IPS-18c (cell line): ENCODE measurements at regions not wholly inside any gene's neighbourhood (a gene's known extent, or its start where the extent isn't known, plus 50 kb on each side); places are given as distances from the start of the nearest gene placed in this dataset.

ENCODE experiments used
- H3K4me3 ChIP-seq: 2 replicates; pipeline ENCODE4 v1.7.0; 2013; ENCODE audit warnings: low read depth, mild to moderate bottlenecking, low read length, moderate library complexity; ENCODE audit not compliant: insufficient read depth
- H3K9me3 ChIP-seq: one replicate; pipeline ENCODE4 v1.6.1; 2013; ENCODE audit warnings: mild to moderate bottlenecking, low read length, moderate library complexity; ENCODE audit not compliant: control insufficient read depth, insufficient read depth

DNA sequence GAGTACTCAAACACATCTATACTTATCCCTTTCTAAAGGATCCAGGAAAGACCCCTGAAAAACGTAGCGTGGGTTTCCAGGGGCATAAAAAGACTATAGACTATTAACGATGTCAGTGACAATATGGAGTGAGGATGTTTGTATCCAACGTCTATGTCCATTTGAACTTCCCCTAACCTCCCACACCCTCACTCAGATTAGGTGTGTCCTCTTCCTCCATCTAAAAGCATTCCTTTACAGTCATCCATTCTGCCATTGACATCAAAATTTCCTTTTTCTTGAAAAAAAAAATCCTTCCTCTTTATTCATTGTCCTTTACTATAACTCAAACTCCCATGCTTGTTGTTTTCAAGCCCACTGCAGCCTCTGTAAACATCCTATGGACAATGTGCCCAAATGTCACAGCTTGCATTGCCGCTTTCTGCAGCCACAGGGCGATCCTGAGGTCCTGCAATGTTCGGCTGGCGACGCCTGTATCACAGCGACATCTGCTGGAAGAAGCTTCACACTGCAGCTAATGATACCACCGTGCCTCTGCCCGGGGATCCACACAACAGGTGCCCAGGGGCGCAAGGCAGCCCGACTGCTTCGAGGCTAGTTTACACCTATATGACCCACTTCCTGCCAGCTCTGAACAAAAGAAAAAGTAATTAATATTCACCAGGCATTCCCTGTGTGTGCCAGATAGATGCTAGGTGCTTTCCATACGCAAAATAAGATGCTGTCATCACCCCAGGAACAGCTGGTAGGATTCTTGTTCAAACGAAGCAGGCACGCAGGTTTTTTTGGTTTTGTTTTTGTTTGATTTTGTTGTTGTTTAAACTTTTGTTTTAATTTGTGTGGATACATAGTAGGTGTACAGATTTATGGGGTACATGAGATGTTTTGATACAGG lies 267.9 kb upstream of the GHITM start:
- H3K9me3 ChIP-seq = no peaks in the 10 kb centered on the region

DNA sequence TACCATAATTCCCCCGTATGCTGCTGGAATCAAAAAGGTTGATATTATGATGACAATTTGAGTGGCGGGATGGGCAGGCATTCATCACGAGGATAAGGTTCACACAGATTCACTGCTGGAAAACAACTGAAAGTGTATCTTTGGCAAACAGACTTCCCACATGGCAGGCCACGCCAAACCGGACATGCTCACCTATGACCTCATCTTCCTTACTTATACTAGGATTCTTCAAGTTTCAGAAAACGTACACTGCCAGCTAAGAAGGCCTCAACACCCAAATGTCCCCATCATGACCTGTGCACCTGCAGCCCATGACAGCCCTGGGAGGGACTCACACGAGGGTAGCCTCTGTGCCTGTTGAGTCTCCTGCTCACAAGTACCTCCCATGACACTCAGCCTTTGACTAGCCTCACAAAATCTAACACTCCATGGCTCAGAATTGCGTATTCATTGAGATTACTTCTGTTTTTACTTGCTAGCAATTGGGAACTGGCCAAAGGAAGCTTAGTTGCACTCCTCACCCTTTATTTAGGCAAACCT lies 259.0 kb upstream of the GHITM start:
- Histone ChIP-seq H3K4me3 (no peak overlapping the region), H3K9me3 (no peaks in the 10 kb centered on the region)

More for the DNA sequence above, 267.9 kb upstream of the GHITM start:
- H3K4me3 ChIP-seq = no peak overlapping the region

DNA sequence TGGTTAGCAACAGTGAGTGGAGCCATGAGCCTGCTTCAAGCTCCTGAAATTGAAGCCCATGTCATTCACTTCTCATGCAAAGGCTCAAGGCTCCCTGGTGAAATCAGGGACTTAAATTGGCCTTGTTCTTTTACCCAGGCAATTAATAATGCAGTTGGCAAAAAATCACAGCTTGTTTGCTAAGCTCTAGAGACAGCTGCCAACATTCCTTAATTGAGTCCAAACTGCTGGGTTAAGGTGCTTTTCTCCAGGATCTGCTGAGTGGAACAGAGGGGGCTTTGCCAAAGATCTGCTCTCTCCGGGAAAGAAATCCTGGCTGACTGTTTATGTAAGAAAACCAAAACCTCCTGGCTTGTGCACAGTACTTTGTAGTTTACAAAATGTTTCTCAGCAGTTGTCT lies 257.6 kb upstream of the GHITM start:
- H3K4me3 ChIP-seq = no peak overlapping the region
- no peaks in the 10 kb centered on the region for H3K9me3 ChIP-seq

DNA sequence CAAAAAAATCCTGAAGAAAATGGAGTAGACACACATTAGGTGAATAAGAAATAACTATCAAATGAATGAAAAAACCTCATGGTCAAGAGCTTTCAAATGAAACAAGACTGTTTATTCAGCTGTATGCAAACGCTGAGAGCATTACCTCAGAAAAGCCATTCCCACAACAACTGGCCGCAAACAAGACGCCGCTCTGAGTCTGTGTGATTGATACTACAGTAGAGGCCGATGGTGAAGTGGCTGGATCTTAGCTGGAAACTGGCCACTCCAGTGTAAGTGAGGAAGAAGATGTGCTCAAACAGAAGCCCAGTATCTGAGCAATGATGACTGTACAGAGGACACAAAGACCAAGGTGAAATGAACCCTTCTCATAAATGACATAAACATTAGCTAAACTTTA lies 252.4 kb upstream of the GHITM start:
- H3K9me3 ChIP-seq = no peaks in the 10 kb centered on the region

DNA sequence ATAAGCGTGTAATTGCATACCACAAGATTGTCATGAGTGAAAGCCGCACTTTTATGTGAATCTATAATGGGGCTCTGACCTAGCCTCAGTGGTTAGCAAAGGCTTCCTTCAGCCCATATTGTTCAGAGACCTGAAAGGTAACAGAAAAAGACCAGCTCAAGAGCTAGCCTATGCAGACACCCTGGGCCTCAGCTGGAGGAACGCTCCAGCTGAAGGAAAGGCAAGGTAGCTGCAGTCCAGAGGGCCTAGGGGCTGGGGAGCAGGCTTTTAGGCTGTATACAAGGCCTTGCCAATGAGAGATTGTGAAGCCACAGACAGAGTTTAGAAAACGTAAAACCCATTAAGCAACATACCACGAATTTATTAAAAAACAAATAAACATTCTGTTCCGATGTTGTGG lies 246.6 kb upstream of the GHITM start:
- H3K9me3 ChIP-seq = no peaks in the 10 kb centered on the region
- H3K4me3 ChIP-seq = no peak overlapping the region

More for the DNA sequence above, 252.4 kb upstream of the GHITM start:
- H3K4me3 ChIP-seq = no peak overlapping the region

DNA sequence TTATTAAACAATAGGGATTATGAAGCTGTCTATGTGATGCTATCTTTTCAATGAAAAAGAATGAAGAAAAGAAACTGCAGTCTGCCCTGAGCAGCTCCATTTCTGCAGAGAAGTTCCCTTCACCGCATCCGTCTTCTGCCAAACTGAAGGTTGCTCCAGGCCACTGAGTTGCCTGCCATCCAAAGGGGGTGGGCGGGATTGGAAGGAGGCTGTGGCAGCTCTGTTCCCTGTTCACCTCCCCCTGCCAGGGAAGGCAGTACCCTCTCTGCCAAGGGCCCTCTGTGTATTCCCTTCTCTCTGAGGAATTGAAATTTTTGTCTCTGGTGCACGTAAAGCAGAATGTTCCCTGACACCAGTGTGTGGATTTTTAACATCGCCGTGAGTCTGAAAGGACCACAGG lies 243.1 kb upstream of the GHITM start:
- Histone ChIP-seq H3K4me3 (no peak overlapping the region), H3K9me3 (no peaks in the 10 kb centered on the region)

DNA sequence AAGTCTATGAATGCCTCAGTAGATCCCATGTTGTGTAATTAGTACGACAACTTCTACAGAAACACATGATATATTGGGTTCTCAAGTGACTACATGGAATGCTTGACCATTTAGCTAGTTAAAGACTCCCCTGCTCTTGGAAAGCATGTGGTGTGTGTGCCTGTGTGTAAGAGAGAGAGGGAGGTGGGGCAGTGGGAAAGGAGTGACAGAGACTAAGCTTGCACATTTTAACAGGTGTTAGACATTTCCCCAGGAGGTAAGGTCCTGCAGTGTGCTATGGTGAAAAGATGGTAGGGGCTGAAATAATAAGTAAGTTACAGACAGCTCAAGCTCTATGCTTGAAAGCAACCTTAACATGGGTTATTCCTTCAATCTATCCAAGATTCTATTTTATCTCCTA lies 241.7 kb upstream of the GHITM start:
- Histone ChIP-seq H3K9me3 (no peaks in the 10 kb centered on the region), H3K4me3 (no peak overlapping the region)

DNA sequence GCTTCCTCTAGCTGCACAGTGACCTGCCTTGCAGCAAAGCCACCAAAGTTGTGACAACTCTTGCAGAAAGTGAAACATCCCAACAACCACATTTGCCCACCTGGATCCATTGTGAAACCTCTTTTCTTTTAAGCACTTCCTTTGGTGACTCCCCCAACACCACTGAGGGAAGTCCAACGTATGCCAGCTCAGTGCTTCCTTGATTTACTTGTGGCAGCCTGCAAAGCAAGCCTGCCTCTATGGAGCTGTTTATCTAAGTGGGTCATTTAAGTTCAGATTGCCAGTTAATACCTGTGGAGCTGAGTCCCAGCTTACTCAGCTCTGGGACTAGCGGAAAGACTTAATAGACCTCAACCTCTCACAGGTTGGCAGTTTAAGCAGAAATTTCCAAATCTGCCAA lies 230.8 kb upstream of the GHITM start:
- no peaks in the 10 kb centered on the region for H3K9me3 ChIP-seq
- H3K4me3 ChIP-seq = no peak overlapping the region

DNA sequence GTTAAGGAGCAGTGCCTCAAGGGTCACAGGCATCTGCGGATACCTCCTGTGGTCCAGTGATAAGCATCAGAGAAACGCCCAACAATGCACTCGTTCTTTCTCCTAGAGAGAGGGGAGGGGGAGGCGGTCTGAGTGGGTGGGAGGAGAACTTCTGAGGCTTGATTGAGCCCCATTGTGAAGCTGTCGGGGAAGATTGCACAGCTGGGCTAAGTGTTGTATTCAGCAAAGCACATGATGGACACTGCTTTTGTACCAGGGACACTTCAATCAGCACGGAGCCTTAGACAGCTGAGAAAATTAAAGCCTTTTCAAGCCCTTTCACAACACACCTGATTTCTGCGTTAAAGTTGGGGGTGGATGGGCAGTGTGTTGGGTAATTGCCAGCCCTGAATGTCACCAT lies 230.3 kb upstream of the GHITM start:
- H3K9me3 ChIP-seq = no peaks in the 10 kb centered on the region
- H3K4me3 ChIP-seq = no peak overlapping the region

DNA sequence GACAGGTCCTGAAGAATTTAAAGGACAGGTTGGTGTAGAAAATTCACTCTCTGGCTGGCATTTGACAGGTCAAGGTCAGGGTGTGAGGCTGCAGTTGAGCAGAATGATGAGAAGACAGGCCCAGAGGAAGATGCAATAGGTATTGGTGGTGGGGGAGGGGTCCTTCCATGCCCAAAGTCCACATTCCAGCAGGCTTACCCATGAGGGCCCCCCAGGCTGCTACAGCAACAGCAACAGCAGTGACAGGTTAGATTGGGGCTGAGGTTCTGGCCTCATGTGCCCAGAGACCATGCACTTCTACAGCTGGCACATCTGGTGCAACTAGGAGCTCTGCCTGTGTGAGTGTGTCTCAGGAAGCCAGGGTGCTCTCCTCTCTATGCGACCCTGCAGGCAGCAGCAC lies 223.5 kb upstream of the GHITM start:
- no peak overlapping the region for H3K4me3 ChIP-seq
- H3K9me3 ChIP-seq = no peaks in the 10 kb centered on the region

DNA sequence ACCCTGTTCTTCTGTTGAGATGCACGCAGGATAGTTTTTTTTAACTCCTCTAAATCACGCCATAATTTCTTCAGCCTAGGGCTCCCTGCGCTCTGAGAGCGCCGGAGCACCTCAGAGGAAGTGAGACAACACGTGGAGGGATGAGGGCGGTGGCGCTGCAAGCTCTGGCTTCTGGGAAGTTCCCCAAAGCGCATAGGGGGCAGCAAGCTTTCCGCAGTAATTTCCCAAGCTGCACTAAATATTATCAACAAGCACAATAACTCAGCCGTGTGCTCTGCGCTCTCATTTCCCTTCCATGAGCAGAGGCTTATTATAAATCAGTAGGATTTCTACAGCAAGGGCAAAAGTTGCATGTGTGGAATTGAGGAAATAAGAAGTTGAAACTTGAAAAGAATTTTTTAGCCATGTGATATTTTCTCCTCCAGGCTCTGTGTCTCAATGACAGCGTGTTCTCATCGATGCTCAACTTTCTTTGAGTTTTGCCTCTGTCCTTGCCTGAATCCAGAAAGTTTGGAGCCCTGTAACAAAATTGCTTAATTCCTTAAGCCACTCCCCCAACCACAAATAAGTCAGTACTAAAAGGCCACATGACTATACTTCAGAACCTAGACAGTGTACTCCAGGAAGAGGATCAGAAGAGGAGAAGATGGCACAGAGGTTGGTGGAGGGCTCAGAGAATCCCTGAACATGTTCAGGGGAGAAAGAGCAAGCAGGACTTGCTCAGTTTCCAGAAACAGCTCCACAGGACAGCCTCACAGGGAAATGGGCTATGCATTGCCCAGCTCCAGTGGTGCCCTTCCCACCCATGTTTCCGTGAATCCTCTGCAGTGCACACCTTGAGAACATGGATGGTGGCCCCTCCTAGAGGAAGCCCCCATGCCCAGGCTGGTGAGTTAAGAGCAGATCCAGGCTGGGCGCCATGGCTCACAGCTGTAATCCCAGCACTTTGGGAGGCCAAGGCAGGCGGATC lies 221.5 kb upstream of the GHITM start:
- no peak overlapping the region for H3K4me3 ChIP-seq
- H3K9me3 ChIP-seq = no peaks in the 10 kb centered on the region

DNA sequence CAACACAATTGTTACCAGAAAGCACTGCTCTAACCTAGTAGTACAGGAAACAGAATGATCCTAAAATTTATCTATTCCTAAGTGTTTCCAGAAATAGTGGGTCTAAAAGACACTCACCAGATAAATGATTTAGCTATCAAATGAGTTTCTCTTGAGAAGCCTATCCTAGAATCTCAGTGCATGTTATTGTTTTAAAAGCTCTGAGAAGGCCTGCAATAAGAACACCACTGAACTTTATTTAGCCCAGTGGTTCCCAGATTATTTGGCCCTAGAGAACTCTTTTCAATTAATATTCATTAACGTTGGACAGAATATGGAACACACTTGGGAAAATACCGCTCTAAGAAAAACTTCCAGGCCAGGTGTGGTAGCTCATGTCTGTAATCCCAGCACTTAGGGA lies 220.1 kb upstream of the GHITM start:
- H3K9me3 ChIP-seq = no peaks in the 10 kb centered on the region
- H3K4me3 ChIP-seq = no peak overlapping the region

DNA sequence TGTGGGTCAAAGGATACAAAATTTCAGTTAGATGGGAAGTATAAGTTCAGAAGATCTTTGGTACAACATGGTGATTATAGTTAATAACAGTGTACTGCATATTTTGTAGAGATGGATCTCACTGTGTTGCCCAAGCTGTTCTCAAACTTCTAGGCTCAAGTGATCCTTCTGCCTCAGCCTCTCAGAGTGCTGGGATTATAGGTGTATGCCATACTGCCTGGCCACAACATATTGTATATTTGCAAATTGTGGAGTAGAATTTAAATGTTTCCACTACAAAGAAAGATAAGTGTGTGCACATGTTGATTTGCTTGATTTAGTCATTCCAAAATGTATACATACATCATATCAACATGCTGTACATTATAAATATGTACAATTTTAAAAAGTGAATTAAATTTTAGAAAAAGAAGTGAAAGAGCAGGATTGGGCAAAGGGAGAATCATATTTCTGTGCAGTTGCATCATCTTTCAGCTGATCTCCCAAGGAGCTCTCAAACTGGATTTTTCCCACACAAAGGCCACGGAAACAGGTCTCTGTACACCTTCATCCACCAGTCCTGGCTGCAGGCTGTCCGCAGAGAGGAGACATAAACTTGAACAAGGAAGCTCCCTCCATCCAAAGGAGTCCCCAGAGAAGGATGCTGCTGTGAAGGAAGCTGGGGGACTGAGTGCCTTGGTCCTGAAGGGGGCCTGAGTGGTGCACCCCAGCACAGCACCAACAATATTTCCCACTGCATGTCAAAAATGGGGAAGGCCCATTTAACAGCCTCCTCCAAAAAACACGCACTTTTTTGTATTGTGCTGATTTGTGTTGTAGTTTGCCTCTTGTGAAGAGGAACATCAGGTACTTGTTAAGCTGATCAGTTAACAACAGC lies 217.1 kb upstream of the GHITM start:
- no peaks in the 10 kb centered on the region for H3K9me3 ChIP-seq
- no peak overlapping the region for H3K4me3 ChIP-seq

DNA sequence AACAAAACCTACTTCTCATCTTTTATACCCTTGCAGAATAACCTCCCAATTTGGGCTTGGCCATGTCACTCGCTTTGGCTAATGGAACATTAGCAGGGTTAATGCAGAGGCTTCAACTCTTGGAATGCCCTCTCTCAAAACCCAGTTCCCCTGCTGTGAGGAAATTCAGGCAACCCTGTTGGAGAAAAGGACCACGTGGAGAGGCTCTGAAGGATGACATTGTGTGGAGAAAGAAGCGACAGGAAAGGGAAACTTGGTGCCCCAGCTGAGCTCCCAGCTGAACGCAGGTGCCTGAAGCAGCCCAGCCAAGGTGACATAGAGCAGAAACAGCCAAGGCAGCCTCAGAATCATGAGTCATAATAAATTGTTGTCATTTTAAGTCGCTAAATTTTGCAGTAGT lies 214.2 kb upstream of the GHITM start:
- Histone ChIP-seq H3K4me3 (no peak overlapping the region), H3K9me3 (no peaks in the 10 kb centered on the region)

DNA sequence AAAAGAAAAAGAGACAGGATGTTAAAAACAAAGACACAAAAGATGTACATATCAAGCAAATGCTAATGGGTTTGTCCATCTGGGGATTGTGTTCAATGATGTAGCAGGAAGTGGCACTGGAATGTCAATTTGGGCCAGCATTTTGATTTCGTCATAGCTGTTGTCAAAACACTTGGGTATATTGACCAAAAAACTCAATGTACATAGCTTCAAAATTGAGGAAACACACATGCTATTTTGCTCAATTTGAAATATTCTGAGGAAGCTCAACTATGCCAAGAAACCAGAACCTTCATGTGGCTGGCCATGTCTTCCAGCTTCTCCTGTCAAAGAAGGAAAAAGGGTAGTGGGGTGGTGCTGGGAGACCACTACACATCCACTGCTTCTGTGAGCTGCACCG lies 212.7 kb upstream of the GHITM start:
- no peaks in the 10 kb centered on the region for H3K9me3 ChIP-seq

DNA sequence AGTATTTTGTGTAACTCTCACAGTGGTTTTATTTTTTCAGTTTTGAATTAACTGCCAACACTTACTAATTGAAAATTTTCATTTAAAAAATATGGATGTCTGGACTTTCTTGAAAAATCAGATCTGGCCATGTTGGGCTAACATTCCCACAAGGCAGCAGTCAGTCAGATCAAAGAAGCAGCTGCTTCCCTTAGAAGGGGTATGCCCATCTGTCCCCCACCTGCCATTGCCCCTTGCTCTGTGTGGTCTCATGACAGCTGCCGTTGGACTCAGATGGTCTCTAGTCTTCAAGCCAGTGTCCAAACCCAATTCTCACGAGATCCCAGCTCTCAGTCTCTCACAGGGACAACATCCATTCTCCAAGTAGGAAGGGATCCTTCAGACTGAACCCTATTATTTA lies 212.1 kb upstream of the GHITM start:
- no peak overlapping the region for H3K4me3 ChIP-seq
- no peaks in the 10 kb centered on the region for H3K9me3 ChIP-seq

More for the DNA sequence above, 212.7 kb upstream of the GHITM start:
- H3K4me3 ChIP-seq = no peak overlapping the region

DNA sequence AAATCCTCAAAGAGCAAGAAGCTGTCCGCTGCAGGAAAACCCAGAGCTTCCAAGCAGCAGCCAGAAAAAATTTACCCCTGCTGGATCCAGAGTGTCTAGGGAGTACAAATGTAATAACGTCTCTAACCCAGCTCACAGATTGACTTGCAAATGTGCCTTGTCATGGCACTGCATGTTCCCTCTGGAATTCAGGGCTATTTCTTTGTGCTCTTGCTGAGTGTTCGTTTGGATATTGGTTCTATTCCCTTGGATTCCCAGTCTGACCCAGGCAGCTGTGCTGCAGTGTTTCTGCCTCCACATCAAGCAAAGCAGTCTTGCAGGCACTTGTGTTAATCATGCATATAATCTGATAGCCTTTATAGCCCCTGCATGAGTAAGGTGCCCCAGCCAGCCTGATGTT lies 209.9 kb upstream of the GHITM start:
- Histone ChIP-seq H3K4me3 (no peak overlapping the region), H3K9me3 (no peaks in the 10 kb centered on the region)
